Fibroblast of lung (primary cell): ENCODE measurements at regions not wholly inside any gene's neighbourhood (a gene's known extent, or its start where the extent isn't known, plus 50 kb on each side); places are given as distances from the start of the nearest gene placed in this dataset.
"Not testable (repeated sequence)": the region's sequence is repeated elsewhere in the genome, so short reads cannot be mapped to it uniquely, and the experiment has no call there.

Source experiments
- EZH2 ChIP-seq: IDR thresholded peaks from 2 replicates; pipeline ENCODE4 v1.5.1; 2012; ENCODE audit warnings: low read length, control low read depth, mild to moderate bottlenecking; ENCODE audit errors: missing control alignments
- TF ChIP-seq, protein P1 (sequence below), 2 donors: IDR thresholded peaks in 1 of 2; conservative IDR thresholded peaks in 1 of 2; 1 replicate in 1 of 2; 2 replicates in 1 of 2; pipeline ENCODE4 v1.5.1; 2011 to 2012; ENCODE audit warnings: low read length in 2 of 2, control low read depth in 1 of 2, inconsistent platforms in 1 of 2, low read depth in 1 of 2, mild to moderate bottlenecking in 1 of 2

DNA sequence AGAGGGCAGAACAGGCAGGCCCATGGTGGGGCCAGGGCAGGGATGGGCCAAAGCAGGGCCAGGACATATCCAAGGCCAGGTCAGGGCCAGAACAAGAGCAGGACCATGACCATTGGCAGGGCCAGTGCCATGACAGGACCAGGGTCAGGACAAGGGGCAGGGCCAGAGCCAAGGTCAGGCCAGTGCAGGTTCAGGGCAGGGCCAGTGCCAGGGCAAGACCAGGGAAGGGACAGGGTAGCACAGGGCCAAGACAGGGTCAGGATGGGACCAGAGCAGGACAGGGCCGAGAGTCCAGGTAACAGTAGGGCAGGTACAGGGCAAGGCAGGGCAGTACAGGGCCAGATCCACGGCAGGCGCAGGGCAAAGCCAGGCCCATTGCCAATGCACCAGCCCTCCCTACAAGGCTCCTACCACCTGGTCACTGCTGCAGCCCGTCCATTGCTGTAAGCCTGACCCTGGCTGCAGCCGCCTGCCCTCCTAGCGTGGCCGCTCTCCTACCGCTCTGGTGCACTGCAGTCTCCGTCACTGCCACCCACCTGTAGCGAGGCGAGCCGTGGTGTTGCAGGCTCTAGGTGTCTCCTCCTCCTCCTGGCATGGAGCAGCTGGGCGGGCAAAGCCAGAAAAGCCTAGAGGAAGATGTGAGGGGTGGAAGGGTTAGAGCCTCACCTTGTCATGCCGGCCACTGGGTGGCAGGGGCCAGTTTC, 397.1 kb downstream of the GOLGA6L6 start:
- TF ChIP-seq, protein P1, sequence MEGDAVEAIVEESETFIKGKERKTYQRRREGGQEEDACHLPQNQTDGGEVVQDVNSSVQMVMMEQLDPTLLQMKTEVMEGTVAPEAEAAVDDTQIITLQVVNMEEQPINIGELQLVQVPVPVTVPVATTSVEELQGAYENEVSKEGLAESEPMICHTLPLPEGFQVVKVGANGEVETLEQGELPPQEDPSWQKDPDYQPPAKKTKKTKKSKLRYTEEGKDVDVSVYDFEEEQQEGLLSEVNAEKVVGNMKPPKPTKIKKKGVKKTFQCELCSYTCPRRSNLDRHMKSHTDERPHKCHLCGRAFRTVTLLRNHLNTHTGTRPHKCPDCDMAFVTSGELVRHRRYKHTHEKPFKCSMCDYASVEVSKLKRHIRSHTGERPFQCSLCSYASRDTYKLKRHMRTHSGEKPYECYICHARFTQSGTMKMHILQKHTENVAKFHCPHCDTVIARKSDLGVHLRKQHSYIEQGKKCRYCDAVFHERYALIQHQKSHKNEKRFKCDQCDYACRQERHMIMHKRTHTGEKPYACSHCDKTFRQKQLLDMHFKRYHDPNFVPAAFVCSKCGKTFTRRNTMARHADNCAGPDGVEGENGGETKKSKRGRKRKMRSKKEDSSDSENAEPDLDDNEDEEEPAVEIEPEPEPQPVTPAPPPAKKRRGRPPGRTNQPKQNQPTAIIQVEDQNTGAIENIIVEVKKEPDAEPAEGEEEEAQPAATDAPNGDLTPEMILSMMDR (conservative IDR thresholded peaks at IDR 0.05 in 1 of 2, IDR thresholded peaks at IDR 0.05 in 1 of 2; ENCODE audit: low read depth in 1 of 2, low read length in 2 of 2), result not testable (repeated sequence)
- TF ChIP-seq EZH2, result not testable (repeated sequence)
